B cell (primary cell): ENCODE measurements at regions not wholly inside any gene's neighbourhood (a gene's known extent, or its start where the extent isn't known, plus 50 kb on each side); places are given as distances from the start of the nearest gene placed in this dataset.

Experiments
- ATAC-seq: fragments of 200-7000 bp; cut with Tn5 transposase; one replicate; pipeline ENCODE4 v1.10.0; 2021; ENCODE audit warnings: low read depth, mild to moderate bottlenecking, moderate number of reproducible peaks, moderate library complexity
- CTCF ChIA-PET: fragments of 350-600 bp; sonication (Branson Sonifier 250); formaldehyde crosslinking; loops from one replicate; lab custom pipeline; 2021; ENCODE audit warnings: antibody characterized with exemption, inconsistent platforms; lab: Charles Lee
- POLR2A ChIA-PET: fragments of 350-600 bp; sonication (Branson Sonifier 250); formaldehyde crosslinking; loops from one replicate; lab custom pipeline; 2021; ENCODE audit warnings: antibody characterized with exemption; lab: Charles Lee
- DNase-seq: peaks from one replicate; pipeline ENCODE4 v3.0.0; 2013
- H2AFZ ChIP-seq: 2 replicates; pipeline ENCODE4 v1.6.1; 2012; ENCODE audit warnings: mild to moderate bottlenecking, low read depth, low read length; ENCODE audit not compliant: insufficient read depth, poor library complexity, severe bottlenecking
- H3K27ac ChIP-seq, 2 donors: 1 replicate in 1 of 2; 2 replicates in 1 of 2; pipeline ENCODE4 v1.5.1; 2012 to 2013; ENCODE audit warnings: low read length in 2 of 2, mild to moderate bottlenecking in 2 of 2, moderate library complexity in 1 of 2
- H3K27me3 ChIP-seq, 4 experiments: fragments of 200-600 bp in 1 of 4; sonication (generic) in 1 of 4; replicated peaks in 1 of 4; 1 replicate in 2 of 4; 2 replicates in 2 of 4; pipeline versions ENCODE4 v1.6.1 to v1.7.0; 2013 to 2016; ENCODE audit warnings: low read length in 3 of 4, mild to moderate bottlenecking in 2 of 4, mixed read lengths in 1 of 4, moderate library complexity in 1 of 4; ENCODE audit not compliant: insufficient read depth in 4 of 4, control insufficient read depth in 3 of 4; ENCODE audit errors: control extremely low read depth in 1 of 4
- H3K36me3 ChIP-seq, 2 experiments: replicated peaks in 1 of 2; 1 replicate in 1 of 2; 2 replicates in 1 of 2; pipeline versions ENCODE4 v1.6.1 to v1.7.1; 2013; ENCODE audit warnings: low read length in 1 of 2; ENCODE audit not compliant: insufficient read depth in 2 of 2, control insufficient read depth in 1 of 2; ENCODE audit errors: control extremely low read depth in 1 of 2, extremely low read depth in 1 of 2
- H3K4me1 ChIP-seq, 2 donors: fragments of 200-600 bp in 1 of 2; sonication (generic) in 1 of 2; 1 replicate in 1 of 2; 2 replicates in 1 of 2; pipeline versions ENCODE4 v1.5.1 to v1.6.1; 2013 to 2017; ENCODE audit warnings: low read length in 2 of 2; ENCODE audit not compliant: control insufficient read depth in 2 of 2, insufficient read depth in 2 of 2
- H3K4me2 ChIP-seq: replicated peaks from 2 replicates; pipeline ENCODE3; 2012; ENCODE audit warnings: mild to moderate bottlenecking, low read depth, low read length; ENCODE audit not compliant: poor library complexity, severe bottlenecking
- H3K4me3 ChIP-seq, 5 experiments: fragments of 200-600 bp in 1 of 5; sonication (generic) in 1 of 5; 1 replicate in 3 of 5; 2 replicates in 2 of 5; pipeline versions ENCODE4 v1.5.1 to v1.7.0; 2011 to 2016; ENCODE audit warnings: low read length in 4 of 5, mild to moderate bottlenecking in 4 of 5, low read depth in 2 of 5, control low read depth in 1 of 5, moderate library complexity in 1 of 5; ENCODE audit not compliant: insufficient read depth in 1 of 5; ENCODE audit errors: control extremely low read depth in 1 of 5, extremely low read depth in 1 of 5
- H3K79me2 ChIP-seq: fragments of 200-600 bp; sonication (generic); one replicate; pipeline ENCODE4 v1.6.0; 2016; ENCODE audit warnings: low read length; ENCODE audit not compliant: control insufficient read depth, insufficient read depth
- H3K9ac ChIP-seq: fragments of 200-600 bp; sonication (generic); 2 replicates; pipeline ENCODE4 v1.6.1; 2017; ENCODE audit warnings: mild to moderate bottlenecking, low read length, moderate library complexity
- H3K9me3 ChIP-seq, 3 donors: one replicate each; pipeline versions ENCODE4 v1.6.1 to v1.7.1; 2013; ENCODE audit warnings: low read length in 2 of 3; ENCODE audit not compliant: control insufficient read depth in 2 of 3, insufficient read depth in 1 of 3; ENCODE audit errors: control extremely low read depth in 1 of 3
- H4K20me1 ChIP-seq: 2 replicates; pipeline ENCODE4 v1.6.0; 2012; ENCODE audit warnings: mild to moderate bottlenecking, low read length; ENCODE audit not compliant: insufficient read depth, control insufficient read depth, poor library complexity, severe bottlenecking
- H3K27ac Mint-ChIP-seq: one replicate; pipeline ENCODE4 v1.8.0; 2021; ENCODE audit warnings: mixed read lengths
- H3K27me3 Mint-ChIP-seq: one replicate; pipeline ENCODE4 v1.8.0; 2021; ENCODE audit warnings: mixed read lengths
- H3K4me1 Mint-ChIP-seq: one replicate; pipeline ENCODE4 v1.8.0; 2021; ENCODE audit warnings: mixed read lengths
- H3K4me3 Mint-ChIP-seq: one replicate; pipeline ENCODE4 v1.8.0; 2021; ENCODE audit warnings: mixed read lengths
- H3K9me3 Mint-ChIP-seq: one replicate; pipeline ENCODE4 v1.8.0; 2022; ENCODE audit warnings: mixed read lengths; ENCODE audit not compliant: insufficient read depth
- EZH2 ChIP-seq: IDR thresholded peaks from 2 replicates; pipeline ENCODE4 v1.6.1; 2012; ENCODE audit warnings: borderline replicate concordance, low read depth, mild to moderate bottlenecking, moderate library complexity, low read length; ENCODE audit not compliant: insufficient read depth, poor library complexity, severe bottlenecking
- WGBS: methylation state at CpG from one replicate; pipeline ENCODE4 v1.1.5; 2013; ENCODE audit warnings: missing lambda C conversion rate; ENCODE audit not compliant: insufficient coverage; 5-methylcytosine and 5-hydroxymethylcytosine counted together
- intact Hi-C: fragments of 100-400 bp; cut with micrococcal nuclease; formaldehyde crosslinking; loops from one replicate; pipeline ENCODE4 v1.10.0; 2022
- TF ChIP-seq, protein P1 (sequence below): fragments of 200-600 bp; IDR thresholded peaks from one replicate; pipeline ENCODE4 v1.8.0; 2022; ENCODE audit warnings: antibody characterized with exemption, mild to moderate bottlenecking

DNA sequence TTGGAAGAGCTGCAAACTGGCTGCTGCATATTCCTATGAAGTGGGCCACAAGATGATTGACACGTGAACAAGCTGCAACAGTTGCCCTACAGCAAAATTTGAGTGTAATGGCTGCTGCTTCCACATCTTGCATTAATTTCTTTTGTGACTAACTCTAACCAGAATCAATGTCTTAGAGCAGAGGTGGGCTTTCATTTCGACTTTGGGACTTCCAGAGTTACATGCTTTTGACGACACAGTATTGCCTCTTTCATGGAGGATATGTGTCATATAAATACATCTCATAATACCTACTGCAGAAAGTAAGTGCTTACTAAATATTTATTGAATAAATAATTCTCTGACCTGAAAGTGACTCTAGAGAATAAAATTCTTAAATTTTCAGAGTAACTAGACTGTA, 340.7 kb upstream of the KCNH8 start:
- Mint-ChIP-seq H3K27ac (no peak overlapping the region), H3K4me1 (no peaks in the 10 kb centered on the region), H3K4me3 (no peak overlapping the region), H3K27me3 (peaks cover 3% of the 10 kb centered on the region), H3K9me3 (no peaks in the 10 kb centered on the region)
- Histone ChIP-seq H3K27me3 (peaks cover 0 to 3% (median 0%) of the 10 kb centered on the region in 4 experiments), H3K4me2 (no peak overlapping the region), H3K4me3 (no peak overlapping the region), H4K20me1 (no peaks in the 10 kb centered on the region), H2AFZ (no peak overlapping the region), H3K36me3 (no peaks in the 10 kb centered on the region), H3K9ac (no peak overlapping the region), H3K79me2 (no peaks in the 10 kb centered on the region), H3K27ac (no peak overlapping the region), H3K4me1 (no peaks in the 10 kb centered on the region), H3K9me3 (no peaks in the 10 kb centered on the region)
- CTCF ChIA-PET: no interaction called here
- TF ChIP-seq, protein P1, sequence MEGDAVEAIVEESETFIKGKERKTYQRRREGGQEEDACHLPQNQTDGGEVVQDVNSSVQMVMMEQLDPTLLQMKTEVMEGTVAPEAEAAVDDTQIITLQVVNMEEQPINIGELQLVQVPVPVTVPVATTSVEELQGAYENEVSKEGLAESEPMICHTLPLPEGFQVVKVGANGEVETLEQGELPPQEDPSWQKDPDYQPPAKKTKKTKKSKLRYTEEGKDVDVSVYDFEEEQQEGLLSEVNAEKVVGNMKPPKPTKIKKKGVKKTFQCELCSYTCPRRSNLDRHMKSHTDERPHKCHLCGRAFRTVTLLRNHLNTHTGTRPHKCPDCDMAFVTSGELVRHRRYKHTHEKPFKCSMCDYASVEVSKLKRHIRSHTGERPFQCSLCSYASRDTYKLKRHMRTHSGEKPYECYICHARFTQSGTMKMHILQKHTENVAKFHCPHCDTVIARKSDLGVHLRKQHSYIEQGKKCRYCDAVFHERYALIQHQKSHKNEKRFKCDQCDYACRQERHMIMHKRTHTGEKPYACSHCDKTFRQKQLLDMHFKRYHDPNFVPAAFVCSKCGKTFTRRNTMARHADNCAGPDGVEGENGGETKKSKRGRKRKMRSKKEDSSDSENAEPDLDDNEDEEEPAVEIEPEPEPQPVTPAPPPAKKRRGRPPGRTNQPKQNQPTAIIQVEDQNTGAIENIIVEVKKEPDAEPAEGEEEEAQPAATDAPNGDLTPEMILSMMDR: no peak
- no peak for TF ChIP-seq EZH2
- POLR2A ChIA-PET: no interaction called here
- WGBS: 71% methylated on average over 1 of the region's 3 CpGs
- intact Hi-C loops: no loop called here
- DNase-seq (no peak), ATAC-seq (no peak)

DNA sequence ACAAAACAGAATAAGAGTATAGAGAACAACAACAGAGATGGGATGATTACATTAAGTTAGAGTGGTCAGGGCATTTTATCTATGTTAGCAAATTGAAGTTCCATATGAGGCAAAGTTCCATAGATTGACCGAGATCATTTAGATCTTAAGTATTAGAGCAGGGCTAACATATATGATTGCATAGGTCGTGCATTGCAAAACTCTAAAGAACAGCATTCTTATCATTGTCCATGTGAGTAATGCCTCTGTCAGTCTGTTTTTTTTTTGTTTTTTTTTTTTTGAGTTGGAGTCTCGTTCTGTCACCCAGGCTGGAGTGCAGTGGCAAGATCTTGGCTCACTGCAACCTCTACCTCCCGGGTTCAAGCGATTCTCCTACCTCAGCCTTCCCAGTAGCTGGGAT, 341.7 kb upstream of the KCNH8 start:
- H2AFZ ChIP-seq: no peak overlapping the region
- H3K4me3 ChIP-seq: no peak overlapping the region
- ATAC-seq (no peak), DNase-seq (no peak)
- CTCF ChIA-PET: no interaction called here
- no peak overlapping the region for H3K9ac ChIP-seq
- no peaks in the 10 kb centered on the region for H4K20me1 ChIP-seq
- peaks cover 0 to 3% (median 0%) of the 10 kb centered on the region in 4 experiments for H3K27me3 ChIP-seq
- H3K4me2 ChIP-seq: no peak overlapping the region
- no CpG with 5 or more reads among the region's 5 CpGs for WGBS
- Mint-ChIP-seq H3K27ac (no peak overlapping the region), H3K4me3 (no peak overlapping the region), H3K4me1 (no peaks in the 10 kb centered on the region), H3K9me3 (no peaks in the 10 kb centered on the region), H3K27me3 (peaks cover 7% of the 10 kb centered on the region)
- intact Hi-C loops: no loop called here
- no peaks in the 10 kb centered on the region for H3K9me3 ChIP-seq
- TF ChIP-seq, protein P1: no peak
- TF ChIP-seq EZH2: no peak
- H3K27ac ChIP-seq: no peak overlapping the region
- H3K36me3 ChIP-seq: no peaks in the 10 kb centered on the region
- H3K4me1 ChIP-seq: no peaks in the 10 kb centered on the region
- no peaks in the 10 kb centered on the region for H3K79me2 ChIP-seq
- POLR2A ChIA-PET: no interaction called here
